GM18873 (cell line): ENCODE measurements at regions not wholly inside any gene's neighbourhood (a gene's known extent, or its start where the extent isn't known, plus 50 kb on each side); places are given as distances from the start of the nearest gene placed in this dataset.

Experiments used
- ATAC-seq: cut with Tn5 transposase; IDR thresholded peaks from one replicate; pipeline ENCODE4 v1.9.1; 2021; ENCODE audit warnings: mild to moderate bottlenecking, moderate library complexity, moderate number of reproducible peaks; ENCODE audit not compliant: unreplicated experiment, low FRiP score

DNA sequence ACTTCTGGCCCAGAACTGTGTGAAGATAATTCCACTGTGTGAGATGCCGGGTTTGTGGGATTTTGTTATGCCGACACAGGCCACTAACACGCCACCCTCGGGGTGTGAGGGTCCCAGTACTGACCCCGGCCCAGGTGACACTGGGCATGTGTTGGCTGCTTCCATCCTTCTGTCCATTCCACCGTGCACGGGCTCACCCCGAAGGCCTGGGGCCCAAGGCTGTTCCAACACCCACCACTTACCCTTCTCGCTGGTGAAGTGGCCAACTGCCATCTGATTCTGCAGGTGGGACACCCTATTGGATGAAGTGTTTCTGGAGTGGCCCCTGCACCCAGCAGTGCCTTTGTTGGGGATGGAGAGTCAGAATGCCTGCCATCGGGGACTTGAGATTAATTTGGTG is 1307.5 kb downstream of the BRD1 start:
- ATAC-seq, result no peak

DNA sequence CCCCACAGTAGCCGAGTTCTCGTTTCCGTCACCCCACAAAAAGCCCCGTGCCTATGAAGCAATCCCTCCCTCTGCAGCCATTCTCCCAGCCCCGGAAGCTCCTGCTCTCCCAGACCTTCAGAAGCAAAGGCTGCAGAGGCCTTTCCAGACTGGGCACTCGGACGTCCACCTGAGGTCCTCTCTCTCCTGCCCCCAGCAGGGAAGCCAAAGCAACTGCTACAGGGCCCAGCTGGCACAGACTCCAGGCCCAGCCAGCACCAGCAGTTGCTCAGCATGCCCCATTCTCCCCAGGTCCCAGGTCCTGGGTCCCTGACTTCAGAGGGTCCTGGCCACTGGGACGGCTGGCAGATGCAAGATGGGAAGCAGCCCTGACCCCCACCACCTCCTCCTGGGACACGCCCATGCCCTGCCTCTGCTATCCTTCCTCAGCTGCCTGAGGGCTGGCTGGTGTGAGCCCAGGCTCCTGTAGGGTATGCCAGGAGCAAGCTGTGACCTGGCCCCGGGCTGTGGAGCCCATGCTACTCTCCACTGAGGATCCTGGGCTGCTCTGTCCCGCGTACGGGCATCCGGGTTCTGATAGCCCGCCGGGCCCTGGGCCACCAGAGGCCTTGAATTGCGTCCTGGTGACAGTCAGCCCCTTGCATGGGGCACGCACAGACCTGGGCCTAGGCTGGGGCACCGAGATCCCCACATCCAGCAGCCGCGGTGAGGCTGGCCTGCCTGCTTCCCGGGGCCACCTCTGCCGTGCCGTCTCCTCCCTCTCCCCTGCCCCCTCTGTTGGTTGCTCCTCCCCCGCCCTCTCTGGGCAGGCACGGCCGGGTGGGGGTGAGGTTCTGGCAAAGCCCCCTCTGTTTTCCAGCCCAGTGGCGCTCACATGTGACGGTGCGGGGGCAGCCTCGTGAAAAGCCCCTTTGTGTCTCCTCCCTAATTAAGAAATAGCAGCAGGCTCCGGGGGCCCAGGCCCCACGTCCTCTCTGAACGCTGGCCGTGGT is 1310.3 kb downstream of the BRD1 start:
- ATAC-seq, result no peak

DNA sequence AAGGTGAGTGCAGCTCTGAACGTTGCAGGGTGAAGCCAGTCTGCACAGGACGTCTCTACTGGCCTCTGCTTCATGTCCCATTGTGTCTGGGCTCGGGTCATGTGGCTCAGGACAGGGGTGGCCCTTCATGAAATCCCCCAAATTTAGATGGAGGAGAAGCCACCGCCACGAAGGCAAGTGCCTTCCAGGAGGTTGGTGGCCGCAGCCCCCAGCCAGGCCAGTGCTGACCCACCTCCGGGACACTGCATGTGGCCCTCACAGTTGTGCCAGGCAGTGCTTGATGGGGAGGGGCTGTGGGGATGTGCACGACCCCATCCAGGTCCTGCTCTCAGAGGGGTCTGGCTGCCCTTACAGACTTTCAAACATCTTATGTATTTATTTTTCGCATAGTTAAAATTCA is 1311.1 kb downstream of the BRD1 start:
- ATAC-seq, result no peak

DNA sequence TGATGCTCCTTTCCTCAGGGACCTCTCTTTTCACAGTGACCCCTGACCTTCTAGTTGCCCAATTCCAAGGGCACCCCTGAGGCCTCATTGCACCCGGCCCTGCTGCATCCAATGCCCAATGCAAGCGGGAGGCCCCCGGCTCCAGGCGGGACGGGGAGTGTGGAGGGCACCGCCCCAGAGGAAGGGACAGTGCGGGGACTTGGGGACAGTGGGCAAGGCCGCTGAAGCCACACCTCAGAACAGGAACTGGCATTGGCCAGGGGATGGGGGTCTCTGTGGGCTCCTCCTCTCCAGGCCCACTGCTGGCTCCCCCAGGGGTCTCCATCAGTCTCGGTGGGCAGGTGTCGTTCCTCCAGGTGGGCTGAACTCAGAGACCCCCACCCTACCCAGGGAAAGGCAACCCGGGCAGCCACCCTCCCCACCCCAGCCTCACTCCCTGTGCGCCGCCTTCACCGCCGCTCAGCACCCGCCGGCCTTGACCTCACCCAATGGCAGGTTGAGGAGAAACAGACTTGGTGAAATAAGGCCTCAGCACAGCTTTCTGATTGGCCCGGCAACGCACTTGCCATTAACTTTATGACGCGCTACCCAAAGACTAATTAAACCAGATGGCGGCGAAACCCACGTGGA is 1312.0 kb downstream of the BRD1 start:
- no peak for ATAC-seq

DNA sequence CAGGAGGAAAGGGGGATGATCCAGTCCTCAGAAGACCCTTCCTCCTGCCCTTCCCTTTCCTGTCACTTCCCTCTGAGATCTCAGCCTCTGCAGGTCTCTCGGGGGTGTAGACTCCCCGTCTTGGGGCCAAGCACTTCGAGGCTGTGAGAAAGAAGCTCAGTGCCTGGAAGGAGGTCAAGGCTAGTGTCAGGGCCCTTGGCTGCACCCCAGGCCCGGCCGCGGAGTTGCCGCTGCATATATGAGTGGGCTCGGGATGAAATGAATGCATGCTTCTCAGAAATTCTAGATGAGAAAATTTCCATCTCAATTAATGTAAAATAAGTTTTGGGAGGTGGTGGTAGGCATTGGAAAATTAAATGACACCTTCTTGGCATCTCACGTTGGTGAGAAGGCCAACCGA is 1313.7 kb downstream of the BRD1 start:
- ATAC-seq, result no peak

DNA sequence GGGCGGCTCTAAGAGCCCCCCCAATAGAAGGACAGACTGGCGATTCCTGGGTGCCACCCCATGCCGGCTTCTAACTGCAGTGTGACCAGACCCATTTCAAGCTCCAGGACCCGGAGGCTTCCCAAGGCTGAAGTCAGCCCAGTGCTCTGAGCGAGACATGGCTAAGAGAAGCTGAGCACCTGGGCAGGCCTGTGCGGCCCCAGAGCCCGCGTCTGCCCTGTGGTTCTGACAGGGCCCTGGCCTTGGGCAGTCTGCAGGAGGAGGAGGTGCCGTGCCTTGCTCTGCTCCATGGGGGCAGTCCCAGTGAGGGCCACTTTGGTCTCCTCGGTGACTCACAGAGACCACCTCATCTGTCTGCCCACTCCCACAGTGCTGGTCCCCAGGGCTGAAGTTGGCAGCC is 1314.2 kb downstream of the BRD1 start:
- no peak for ATAC-seq

DNA sequence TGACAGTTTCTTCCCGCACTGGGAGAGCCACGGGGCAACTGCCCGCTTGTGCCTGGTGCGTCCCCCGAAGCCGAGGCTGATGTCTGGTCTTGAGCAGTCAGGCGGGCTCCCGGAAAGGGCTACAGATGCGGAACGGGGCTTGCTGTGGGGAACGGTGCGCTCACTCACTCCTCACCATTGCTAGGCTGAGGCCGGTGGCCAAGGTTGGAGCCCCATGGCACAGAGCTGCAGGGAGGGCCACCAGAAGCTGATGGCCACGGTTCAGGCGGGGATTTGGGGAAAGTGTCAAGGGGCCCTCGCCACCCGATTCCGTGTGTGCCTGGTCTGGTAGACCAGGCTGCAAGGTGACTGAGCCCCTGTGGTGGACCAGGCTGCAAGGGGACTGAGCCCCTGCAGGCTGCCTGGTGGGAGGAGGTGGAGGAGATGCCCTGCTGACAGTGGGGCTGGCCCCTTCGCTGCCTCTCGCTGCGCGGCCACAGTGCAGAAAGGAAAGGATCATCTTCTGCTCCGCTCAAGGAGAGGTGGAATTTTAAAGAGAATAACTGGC is 1315.8 kb downstream of the BRD1 start:
- no peak for ATAC-seq

DNA sequence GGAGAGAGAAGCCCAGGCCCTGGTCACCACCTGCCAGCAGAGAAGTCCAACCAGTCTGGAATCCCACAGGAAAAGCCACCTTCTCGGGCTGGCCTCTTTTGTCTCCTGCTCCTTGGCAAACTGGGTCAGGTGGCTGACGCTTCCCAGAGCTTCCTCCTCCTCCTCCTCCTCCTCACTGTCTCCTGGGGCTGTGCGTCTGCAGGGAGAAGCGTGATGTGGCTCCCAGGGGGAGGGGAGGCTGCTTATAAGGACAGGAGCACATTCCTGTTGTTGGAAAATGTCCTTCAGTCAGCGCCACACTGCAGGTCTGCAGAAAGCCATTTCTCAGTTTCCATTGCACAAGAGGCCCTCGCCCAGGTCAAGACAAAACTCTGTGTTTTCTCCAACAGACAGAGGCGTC is 1316.5 kb downstream of the BRD1 start:
- no peak for ATAC-seq

DNA sequence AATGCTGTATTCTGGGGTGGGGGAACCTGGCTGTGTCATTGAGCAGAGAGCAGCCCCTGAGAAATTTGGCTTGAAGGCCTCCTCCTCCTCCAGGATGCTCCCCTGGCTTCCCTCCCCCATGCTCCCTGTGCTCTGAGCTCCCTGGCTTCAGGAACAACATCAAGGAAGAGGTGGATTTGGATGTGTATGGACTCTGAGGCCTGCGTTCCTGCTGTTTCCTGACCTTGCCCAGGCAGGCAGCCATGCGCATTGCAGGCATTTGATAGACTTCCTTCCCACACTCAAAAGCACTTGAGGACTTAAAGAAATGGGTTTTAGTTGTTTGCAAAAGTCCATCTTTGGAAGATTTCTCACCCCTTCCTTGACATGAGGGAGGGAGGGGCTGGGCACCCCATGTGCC is 1317.1 kb downstream of the BRD1 start:
- no peak for ATAC-seq

DNA sequence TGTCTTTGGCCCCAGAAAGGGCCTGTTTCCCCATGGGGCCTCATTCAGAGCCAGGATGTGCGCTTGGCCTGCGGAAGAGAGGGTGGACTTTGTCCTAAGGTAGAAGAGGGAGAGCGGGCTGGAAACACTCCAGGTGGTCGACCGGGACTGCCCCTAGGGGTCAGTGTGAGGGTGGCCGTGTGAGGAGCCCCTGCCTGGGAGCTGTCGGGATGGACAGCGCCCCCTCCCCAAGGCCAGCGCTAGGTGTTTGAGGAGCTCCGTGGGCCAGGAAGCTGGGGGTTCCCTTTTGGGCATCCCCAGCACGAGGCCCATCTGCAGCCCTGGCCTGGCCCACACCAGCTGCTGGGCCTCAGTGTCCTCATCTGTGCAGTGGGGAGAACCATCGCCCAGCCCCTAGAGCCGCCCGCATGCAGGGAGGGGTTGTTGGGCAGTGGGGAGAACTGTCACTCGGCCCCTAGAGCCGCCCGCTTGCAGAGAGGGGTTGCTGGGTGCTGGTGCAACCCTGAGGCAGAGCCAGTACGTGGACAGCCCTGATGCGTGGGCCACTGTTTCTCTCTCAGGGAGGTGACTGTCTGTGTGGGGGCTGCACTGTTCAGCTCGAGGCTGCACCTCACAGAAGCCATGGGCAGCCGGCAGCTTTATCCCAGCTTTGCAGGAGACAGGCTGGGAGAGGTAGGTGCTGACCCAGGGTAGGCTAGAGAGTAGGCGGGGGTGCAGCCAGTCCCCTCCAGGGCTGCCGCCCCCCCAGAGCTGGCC is 1319.9 kb downstream of the BRD1 start:
- no peak for ATAC-seq

DNA sequence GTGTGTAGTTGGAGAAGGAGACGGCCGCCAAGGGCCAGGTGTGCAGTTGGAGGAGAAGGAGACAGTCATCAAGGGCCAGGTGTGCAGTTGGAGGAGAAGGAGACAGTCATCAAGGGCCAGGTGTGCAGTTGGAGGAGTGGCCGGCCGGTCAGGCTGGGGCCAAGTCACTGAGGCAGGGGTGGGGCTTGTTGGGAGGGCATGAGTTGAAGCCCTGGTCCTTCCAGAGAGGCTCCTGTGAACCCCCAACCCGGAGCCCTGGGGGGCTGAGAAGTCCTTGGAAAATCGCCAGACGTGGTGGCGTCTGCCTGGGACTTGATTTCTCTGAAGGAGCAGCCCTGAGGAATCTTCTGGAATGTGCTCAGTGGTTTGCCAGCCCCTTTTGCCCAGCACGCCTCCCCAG is 1320.5 kb downstream of the BRD1 start:
- ATAC-seq, result no peak

DNA sequence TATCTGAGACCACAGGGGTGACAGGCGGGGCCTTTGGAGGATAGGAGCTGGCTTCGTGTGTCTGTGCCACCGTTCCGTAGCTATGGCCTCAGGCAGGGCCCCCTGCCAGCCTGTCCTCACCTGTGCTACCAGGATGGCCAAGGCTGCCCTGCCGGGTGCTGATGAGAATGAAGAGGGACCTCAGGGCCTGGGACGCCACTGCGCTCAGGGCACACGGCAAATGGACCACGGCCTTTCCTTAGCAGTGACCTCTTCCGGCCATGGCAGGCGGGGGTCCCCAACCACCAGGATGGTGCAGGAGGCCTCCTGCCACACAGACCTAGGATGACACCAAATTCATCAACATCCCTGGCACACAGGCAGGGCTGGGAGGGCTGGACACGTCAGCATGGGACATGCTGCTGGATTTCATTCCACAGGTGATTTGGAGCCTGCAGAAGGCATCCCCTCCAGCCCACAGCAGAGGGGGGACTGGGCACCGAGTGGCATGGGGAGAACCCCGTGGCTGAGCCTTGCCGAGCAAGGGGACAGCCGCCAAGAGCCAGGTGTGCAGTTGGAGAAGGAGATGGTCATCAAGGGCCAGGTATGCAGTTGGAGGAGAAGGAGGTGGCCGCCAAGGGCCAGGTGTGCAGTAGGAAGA is 1321.0 kb downstream of the BRD1 start:
- ATAC-seq, result no peak

DNA sequence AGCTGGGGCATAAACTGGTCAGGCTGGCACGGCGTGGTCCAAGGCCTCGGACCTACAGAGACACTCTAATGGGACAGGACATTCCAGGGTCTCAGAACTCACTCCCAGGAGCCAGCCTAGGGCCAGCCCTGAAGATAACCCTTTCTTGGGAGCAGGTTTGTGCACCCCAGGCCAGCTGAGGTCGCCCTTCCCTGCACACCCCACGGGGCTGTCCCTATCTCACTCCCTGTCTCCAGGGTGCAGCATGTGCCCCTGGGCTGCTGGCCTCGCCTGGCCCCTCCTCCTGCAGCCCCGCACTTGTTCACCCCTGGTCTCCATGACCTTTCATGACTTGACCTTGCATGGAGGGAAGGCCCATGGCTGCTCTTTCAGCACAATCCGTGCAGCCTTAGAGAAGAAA is 1321.8 kb downstream of the BRD1 start:
- ATAC-seq, result no peak

DNA sequence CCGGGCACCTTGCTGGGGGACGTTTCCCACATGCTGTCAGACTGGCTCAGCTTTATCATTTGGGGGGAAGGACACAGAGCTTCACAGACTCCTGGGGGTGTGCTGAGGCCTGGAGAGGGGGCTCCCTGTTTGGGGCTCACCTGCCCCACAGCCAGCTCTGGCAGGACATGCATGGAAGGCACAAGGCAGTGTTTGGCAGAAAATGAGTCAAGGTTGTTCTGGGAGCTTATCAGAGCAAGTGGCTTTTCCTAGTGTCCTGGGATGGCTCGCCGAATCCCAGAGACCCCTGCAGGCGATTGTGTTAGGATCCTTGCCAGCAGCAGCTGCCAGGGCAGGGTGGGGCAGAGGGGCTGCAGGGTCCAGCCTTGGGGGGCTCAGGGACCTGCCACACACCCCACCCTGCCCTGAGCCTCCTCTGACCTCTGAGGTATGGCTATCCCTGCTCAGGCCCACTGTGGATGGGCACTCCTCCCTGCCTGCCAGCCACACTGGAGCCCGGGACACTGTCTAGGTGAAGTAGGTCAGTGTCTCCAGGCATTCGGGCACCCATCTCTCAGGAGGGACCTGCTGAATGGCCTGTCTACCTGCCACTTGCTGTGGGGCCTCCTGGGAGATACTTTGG is 1323.0 kb downstream of the BRD1 start:
- no peak for ATAC-seq

DNA sequence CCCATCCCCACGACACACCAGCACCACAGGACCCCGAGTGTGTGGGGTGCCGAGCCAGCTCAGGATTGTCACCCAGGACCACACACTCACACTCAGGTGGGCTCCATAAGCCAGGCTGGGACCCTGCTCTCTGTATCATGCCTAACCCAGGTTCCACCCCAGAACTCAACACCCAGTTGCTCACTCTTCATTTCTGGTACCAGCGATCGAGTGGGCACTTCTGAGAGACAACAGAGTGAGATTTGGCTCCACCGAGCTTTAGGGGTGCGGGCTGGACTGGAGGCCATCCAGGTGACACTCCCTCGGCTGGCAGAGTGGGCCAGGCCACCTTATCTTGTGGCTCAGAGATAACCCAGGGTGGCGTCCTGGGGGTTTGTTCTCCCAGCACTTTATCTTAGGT is 1323.8 kb downstream of the BRD1 start:
- ATAC-seq, result no peak

DNA sequence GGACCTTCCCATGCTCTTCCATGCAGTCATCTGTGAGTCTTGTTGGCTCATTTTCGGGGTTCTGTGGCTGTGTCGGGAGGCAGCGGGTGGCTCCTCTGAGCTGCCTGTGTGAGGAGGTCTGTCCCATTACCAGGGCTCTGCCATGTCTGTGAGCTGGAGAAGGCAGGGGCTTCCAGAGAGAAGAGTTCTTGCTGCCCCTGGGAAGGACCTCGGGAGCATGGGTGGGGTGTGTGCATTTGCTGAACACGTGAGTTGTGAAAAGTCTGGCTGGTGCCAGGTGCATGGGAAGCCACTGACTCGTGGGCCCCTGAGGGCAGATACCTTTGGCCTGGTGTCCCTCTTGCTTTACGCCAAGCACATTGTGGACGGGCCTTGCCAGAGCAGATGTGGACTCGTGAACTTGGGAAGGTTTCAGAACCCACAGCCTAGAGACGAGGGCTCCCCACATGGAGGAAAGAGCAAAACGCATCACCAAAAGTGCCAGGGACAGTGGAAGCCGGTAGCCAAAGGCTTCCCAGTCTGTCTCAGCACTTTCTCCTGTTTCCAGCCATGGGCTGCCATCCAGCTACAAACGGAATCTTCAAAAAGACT is 1324.5 kb downstream of the BRD1 start:
- no peak for ATAC-seq

DNA sequence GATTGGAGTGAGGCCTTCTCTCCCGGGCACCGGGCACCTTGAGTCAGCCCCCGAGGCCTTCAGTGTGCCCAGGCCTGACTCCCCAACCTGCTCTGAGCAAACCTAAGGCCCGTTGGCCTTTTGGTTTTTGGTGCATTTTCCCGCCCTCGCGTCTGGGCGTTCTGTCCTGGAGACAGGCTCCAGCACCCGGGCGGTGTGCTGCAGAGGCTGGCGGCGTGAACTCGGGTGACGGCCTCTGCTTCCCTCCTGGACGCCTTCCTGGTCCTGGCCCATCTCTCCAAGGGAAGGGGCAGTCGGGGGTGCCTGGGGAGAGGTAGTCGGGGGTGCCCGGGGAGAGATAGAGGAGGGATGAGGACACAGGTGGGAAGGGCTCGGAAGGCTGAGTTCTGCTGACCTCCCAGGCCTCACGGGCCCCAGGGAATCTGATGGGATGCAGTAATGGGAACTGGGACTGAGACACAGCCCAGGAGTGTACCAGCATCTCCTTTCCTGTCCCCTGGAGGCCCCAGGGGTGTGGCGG is 1326.4 kb downstream of the BRD1 start:
- ATAC-seq, result no peak

DNA sequence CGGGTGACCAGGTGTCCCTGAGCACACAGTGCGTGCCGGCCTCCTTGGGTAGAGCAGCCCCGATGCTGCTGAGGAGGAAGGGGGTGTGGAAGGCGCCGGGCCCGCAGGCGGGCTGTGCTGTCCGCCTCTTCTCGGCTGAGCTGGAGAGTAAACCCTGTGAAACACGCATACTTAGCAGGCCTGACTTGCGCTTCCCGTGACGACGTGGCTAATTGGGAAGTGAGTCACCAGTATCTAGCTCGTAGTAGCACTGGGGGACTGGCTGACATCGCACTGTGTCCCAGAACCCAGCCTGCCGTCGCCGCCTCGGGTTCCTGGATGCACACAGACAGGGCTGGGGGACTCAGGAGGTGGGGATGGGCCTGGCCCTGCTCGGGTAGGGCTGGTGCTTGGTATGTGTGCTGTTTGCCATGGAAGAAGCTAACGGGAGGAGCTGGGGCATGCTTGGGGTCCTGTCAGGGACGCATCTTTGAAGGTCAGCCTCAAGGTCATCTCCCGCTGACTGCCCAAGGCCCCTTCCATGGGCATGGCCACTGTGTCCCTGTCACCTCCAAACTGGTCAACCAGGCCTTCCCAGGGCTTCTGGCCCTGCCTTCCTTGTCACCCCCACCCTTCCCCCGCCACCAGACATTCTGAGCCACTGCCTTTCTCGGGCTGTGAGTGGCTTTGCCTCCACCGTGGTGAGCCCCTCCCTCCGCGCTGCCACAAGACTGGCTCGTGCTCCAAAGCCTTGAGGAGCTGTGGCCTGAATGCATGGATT is 1327.0 kb downstream of the BRD1 start:
- ATAC-seq, result no peak
